NCI-H2107 treated with DMSO at 0.1 percent for 48 hours (cell line): ENCODE measurements at regions not wholly inside any gene's neighbourhood (a gene's known extent, or its start where the extent isn't known, plus 50 kb on each side); places are given as distances from the start of the nearest gene placed in this dataset.

Experiments
- DNase-seq: peaks from one replicate; lab custom pipeline; 2025; ENCODE audit not compliant: unreplicated experiment; lab: John Stamatoyannopoulos, UW

DNA sequence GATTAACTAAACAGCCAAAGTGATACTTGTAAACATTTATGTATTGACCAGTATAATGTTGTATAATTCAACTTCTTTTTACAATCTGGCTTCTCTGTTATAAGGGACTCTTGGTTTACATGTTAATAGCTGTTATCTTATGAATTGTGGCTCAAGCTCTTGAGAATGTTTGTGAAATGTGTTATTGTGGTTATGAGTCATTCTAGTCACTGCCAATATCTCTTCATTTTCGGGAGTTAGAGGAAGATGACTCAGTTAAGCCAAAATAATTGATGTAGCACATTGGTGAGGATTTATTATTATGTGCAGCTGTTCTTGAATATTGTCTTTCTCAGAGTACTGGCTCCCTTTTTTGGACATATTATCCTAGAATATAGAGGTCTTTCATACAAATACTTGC lies 655.2 kb upstream of the RIOK2 start:
- no peak for DNase-seq

DNA sequence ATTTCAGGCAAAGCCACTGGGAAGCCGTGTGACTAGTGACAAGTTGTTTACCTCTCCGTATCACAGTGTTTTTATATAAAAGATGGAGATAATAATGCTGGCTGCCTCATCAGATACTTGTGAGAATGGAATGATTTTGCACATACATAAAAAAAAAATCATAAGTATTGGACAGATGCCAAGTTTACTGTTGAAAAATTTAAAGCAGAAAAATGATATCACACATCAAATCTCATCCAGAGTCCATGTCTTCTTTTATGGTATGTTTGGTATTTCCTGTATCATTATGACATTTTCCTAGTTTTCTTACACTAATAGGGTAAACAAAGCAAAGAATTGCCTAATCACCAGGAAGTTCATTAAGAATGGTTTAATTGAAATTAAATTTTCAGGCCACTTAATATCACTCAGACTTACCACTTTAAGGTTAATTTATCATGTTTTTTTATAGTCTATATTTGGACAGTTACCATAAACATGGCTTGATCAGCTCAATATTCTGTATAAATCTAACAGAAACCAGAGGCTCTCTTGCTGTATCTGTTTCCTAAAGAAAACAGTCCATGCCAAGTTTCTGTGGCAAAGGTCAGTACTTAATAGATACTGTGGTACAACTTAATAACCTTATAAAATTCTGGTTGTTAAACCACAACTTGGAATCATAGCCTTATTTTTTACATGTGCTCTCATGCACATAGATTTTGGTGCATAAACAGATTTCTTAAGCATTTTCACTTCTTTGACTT lies 656.5 kb upstream of the RIOK2 start:
- DNase-seq, result no peak

DNA sequence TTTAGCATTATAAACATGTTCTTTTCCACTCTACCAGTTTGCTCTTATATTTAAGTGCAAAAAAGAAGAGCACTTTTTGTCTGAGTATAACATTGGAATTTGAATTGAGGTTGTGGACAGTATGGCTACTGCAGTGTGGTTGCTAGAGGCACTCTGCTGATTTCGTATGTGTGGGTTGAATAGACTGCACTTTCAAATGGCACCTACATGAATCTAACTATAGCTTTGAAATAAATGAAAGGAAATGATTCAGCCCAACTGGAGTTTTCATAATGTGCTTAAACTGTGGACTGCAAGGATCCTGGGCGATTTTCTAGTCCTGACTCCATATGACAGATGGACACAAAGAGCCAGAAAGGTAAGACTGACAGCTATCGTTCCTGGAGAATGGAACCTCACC lies 657.6 kb upstream of the RIOK2 start:
- DNase-seq, result no peak

DNA sequence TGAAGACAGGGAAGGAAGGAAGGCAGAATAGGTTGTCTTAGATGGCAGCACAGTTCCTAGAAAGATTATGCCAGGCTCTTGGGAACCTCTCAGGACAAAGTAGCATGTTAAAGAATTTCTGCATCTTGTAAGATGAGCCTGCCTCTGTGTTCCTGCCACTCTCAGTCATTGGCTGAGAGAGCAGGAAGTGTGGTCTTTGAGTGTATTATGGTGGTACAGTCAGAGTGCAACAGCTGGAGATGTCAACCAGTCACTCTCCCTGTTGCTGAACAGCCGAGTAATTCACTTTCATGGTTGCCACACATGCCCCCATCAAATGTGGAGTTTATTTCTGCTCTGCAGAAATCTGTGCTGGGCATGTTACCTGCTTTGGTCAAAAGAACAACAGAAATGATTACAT lies 659.6 kb upstream of the RIOK2 start:
- DNase-seq, result no peak

DNA sequence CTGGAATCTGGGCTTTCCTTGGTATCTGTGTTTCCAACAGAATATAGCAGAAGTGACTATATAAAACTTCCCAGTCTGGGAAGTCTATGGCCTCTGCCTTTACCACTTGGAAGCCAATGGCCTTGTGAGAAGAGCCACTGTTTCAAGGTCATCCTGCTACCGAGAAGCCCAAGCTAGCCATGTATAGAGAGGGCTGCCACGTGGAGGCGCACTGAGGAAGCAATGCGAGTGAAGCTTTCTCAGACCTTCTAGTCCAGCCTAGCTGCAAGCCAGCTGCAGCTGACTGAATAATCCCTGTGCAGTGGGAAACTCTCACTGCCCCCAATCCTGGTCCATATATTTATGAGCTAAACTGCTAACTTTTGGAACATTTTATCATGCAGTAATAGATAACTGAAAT lies 661.8 kb upstream of the RIOK2 start:
- DNase-seq, result no peak

DNA sequence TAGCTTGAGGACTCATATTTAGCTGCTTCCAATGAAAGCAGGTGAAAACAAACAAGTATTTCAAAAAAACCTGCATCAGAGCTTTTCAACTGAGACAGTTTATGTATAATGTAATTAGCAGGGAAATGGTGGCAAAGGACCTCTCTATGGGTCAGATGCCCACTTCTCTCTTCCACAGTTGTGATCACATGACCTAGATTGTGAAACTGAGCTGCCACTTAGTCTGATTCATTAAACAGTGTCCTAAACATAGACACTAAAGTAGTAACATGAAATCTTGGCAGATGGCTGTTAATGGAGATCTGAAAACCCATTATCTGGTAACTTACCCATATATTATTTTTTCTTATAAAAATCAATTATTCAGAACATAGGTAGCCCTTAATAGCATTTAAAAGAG lies 663.6 kb upstream of the RIOK2 start:
- no peak for DNase-seq

DNA sequence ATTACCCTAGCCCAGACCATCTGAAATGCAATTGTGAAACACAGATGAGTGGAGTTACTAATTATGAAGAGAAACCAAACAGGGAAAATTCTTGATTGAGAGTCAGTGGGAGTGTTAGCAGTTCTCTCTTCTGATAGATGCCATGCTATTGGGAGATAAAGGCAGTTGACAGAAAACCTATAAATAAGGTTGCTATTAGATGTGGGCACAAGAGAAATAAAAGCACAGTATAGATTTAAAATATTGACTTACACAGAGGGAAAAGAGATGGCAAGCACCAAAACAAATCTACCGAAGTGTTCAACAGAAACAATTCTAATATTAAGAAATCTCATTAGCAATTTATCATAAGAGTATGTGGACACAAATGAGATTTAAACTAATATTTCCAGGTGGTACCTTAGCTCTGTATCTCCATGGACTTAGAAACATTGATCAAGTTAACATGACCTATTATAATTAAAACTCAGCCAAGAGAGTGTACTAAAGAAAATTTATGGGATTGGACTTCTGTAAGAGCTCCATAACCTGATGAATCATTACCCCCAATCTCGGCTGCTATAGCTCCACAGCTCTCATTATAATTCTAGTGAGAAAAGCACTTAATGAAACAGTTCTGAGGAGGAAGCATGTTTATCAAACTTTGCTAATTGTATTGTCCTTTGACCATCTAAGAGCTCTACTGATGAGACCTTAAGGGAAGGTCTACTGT lies 665.0 kb upstream of the RIOK2 start:
- no peak for DNase-seq

DNA sequence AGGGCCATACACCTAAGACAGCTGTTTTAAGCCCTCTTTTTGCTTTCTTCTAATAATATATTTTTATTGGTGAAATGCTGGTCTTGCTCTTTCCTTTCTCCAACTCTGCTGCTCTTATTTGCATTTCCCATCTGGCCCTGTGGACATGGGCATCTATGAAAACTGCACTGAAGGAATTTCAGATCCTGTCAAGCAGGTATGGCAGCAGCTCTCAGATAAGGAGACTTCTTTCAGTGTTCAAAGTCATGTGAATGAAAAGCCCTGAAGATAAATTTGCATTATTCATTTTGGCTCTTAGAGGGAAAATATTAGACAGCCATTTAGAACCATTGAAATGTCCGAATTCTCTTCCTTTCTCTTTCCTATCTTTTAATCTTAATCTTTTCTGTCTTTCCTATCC lies 668.0 kb upstream of the RIOK2 start:
- no peak for DNase-seq

DNA sequence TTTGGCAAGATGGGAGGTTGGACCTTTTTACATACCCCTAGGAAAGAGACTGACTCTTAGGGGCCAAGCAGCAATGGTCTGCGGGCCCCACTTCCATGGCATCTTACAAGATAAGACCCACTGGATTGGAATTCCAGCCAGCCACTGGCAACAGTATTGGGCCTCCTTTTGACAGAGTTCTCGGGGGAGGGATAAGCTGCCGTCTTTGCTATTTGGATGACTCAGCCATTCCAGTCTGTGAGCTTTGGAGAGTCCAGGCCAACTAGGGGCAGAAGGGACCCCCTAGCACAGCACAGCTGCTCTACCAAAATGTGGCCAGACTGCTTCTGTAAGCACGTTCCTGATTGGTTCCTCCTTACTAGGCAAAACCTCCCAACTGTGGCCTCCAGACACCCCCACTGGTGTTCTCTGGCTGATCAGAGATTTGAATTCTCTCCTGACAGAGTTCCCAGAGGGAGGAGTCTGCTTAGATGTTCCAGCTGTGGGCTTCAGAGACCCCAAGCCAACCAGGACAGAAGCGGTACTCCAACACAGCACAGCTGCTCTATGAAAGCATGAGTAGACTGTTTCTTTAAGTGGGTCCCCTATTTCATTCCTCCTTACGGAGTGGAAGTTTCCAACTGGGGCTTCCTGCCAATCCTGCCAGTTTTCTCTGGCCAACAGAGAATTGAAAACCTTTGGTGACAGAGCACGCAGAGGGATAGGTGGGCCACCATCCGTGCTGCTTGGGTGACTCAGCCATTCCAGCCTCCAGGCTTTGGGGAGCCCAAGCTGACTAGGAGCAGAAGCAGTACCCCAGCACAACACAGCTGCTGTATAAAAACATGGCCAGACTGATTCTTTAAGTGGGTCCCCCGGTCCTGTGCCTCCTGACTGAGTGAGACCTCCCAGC lies 672.1 kb upstream of the RIOK2 start:
- DNase-seq, result no peak

DNA sequence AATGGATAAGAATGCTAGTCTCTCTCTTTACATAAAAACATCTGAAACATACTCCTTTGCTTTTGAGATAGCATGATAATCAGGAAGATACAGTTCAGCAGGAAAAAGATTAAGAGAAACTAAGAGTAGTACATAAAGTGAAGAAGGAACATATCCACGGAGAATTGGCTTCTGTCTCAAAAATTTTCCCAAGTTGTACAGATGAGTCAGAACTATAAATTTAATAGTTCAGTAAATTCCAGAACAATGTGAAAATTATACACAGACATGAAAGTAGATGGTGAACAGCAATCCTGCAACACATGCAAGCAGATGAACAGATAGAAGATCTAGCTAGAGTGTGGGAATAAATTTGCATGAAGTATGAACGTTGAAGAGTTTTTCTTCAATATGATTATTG lies 691.4 kb upstream of the RIOK2 start:
- no peak for DNase-seq

DNA sequence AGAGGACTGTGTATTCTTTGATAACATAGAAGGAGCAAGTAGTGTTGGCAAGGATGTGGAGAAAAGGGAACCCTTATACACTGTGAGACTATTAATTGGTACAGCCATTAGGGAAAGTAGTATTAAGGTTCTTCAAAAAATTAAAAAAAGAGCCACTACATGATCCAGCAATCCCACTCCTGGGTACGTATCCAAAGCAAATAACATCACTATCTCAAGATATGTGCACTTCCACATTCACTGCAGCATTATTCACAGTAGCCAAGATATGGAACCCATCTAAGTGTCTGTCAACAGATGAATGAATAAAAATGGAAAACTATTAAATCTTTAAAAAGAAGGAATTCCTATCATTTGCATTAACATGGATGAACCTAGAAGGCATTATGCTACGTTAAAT lies 693.2 kb upstream of the RIOK2 start:
- DNase-seq, result no peak

DNA sequence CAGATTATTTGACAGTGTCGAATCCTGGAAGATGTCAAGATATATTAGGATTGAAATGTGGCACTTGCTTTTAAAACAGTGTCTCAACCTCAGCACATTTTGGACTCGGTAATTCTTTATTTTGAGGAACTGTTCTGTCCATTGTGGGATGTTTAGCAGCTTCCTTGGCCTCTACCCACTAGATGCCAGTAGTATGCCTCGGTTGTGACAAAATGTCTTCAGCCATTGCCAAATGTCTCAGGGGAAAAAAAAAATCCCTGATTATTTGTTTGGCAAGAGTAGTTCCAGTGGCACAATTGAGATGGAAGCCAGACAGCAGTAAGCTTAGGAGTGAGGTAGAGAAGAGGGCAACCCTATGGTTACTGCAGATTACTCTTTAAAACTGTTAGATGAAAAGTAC lies 694.5 kb upstream of the RIOK2 start:
- no peak for DNase-seq

DNA sequence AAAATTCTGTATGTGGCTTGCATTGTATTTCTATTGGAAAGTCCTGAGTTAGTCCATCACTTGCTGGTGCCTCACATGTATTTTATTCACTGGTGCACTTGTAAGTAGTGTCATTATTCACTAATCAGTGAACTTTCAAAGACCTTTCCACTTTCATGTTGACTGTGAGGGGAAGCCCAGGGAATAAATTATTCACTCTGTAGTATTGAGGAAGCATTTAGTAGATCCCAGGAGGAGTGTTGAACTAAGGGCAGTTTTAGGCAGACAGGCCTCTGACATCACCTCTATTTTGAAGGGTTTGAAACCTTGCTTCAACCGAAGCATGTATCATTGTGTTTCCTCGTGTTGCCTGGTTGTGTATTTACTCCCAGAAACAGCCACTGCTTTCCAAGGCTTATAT lies 705.4 kb upstream of the RIOK2 start:
- DNase-seq, result no peak

DNA sequence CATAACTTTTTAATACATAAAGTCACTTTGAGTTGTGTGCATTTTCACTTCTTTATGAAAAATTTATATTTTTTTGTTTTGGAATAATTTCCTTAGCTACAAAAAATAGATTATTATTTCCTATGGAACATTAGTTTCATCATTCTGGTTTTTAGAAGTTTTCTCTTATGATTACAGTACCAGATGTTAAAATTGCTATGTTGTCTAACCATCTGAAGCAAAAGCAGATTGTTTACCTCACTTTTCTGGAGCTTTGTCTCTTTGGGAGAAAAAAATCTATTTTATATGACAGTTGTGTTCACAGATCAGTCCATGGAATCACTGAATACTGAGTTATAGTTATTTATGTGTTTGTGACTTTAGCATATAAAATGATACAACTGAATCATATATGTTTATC lies 708.9 kb upstream of the RIOK2 start:
- no peak for DNase-seq

DNA sequence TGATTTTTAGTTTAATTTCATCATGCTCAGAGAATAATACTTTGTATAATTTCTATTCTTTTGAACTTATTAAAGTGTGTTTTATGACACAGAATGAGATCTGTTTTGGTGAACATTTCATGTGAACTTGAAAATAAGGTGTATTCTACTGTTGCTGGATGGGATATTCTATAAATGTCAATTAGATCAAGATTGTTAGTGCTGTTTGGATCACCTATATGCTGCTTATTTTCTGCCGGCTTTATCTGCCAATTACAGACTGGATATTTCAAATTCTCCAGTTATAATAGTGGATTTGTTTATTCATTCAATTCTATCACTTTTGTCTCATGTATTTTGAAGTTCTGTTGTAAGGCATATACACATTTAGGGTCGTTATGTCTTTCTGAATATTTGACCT lies 720.7 kb upstream of the RIOK2 start:
- no peak for DNase-seq

DNA sequence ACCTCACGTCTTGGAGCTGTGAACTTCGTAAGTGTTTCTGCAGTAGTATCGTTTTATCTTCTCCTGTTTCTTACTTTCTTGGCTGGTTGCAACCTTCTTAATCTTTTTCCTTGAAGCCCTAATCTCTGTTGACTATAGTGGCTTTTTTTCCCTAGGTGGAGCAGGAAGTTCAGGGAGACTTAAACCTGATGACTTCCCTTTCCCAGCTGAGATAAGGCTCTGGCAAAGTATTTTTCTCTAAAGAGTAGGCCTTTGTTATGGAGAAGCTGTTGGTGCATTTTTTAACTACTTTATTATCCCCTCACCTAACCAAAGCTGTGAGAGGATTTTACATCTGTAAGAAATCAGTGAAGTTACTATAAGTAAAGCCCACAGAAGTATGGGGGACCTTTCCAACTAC lies 723.1 kb upstream of the RIOK2 start:
- no peak for DNase-seq

DNA sequence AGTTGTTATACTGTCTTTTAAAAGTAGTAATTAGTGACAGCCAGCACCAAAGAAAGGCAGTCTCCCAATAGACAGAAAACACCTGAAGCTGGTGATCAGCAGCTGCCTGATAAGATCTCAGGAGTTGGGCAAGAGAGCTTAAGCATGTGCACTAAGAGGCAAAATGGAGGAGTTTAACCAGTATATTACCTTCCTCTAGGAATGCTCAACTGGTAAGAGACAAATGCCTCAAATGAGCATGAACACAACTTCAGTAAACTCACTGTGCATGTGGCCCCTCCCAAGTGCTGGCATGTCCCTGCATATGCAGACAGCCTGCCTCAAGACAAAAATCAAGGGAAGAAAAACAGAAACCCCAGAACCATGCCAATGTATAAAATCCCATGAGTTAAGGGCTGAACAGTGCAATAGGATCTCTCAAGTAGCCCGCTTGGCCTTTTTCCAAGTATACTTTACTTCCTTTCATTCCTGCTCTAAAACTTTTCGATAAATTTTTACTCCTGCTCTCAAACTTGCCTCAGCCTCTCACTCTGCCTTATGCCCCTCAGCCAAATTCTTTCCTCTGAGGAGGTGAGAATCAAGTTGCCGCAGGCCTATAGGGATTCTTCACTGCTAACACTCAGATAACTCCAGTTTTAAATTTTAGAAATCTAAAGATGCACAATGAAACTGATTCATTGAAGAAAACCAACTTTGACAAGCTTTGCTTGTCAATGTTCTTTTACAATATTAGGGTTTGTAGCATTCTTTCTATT lies 724.8 kb upstream of the RIOK2 start:
- no peak for DNase-seq

DNA sequence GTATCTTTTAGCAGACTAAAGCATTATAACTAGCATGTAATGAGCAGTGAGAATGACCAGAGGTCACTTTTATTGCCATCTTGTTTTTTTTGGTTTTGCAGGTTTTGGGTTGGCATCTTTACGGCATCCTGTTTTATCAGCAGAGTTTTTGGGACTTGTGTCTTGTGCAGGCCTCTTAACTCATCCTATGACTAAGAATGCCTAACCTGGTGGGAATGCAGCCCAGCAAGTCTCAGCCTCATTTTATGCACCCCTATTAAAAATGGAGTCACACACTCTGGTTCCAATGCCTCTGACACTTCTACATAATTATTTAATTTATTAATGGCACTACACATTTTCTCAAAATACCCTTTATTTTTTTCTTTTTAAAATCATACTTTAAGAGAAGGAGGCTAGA lies 726.5 kb upstream of the RIOK2 start:
- DNase-seq, result no peak

DNA sequence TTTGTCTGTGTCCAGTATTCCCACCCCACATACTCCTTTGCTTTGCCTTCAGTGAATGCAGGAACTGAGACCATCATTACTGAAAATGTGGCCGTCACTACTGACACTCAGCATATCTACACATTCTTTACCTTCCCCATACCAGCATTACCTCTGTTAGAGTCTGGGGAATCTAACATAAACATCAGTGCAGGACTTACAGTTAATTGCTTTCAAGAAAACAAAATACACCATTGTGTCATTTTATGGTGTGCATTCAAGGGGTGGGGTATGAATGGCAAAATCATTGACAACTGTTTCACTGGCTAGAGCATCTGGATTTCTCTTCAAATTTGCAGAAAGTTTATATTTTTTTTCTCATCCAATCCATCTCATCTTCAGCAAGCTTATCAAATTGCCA lies 731.4 kb upstream of the RIOK2 start:
- no peak for DNase-seq

DNA sequence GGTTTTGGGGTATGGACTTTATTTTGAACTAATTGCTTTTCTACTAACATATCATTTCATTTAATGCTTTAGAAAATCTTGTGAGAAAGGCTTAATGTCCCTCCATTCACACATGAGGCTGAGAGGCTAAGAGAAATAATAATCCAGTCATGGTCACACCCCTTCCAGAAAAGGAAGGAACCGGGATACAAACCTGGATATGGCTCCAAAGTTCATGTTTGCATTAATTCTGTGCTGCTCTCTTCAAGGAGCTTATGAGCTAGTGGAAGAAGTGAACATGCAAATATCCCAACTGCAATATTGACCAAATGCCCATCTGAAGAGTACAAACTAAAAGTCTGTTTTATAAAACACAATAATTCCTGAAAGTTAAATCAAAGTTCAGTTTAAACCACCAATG lies 732.1 kb upstream of the RIOK2 start:
- no peak for DNase-seq

DNA sequence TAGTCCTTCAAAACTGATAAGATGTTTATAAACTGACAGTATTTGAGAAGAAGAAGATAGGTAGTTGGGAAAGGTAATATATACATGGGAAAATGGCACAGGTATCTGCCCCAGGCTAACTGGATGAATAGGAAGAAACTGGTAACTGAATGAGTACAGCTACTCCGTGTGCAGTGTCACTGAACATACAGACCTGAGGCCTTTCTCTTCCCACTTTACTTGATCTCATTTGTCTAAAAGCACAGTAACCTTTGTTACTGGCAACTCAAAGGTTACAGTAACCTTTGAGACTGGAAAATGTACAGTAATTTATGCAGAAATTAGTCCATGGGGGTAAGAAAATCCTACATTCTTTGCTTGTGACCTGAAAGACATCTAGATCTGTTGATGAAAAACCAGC lies 735.0 kb upstream of the RIOK2 start:
- no peak for DNase-seq
